Activated B cell treated with CpG ODN at 0.5 μM for 24 hours (primary cell): ENCODE measurements at regions not wholly inside any gene's neighbourhood (a gene's known extent, or its start where the extent isn't known, plus 50 kb on each side); places are given as distances from the start of the nearest gene placed in this dataset.

Experiments
- ATAC-seq: fragments of 200-7000 bp; cut with Tn5 transposase; one replicate; pipeline ENCODE4 v1.10.0; 2021; ENCODE audit warnings: low read depth, mild to moderate bottlenecking, moderate library complexity
- CTCF ChIA-PET: fragments of 350-600 bp; sonication (Branson Sonifier 250); formaldehyde crosslinking; loops from one replicate; lab custom pipeline; 2021; ENCODE audit warnings: antibody characterized with exemption; lab: Charles Lee
- POLR2A ChIA-PET: fragments of 350-600 bp; sonication (Branson Sonifier 250); formaldehyde crosslinking; loops from one replicate; lab custom pipeline; 2021; ENCODE audit warnings: antibody characterized with exemption; lab: Charles Lee
- DNase-seq: peaks from one replicate; pipeline ENCODE4 v3.0.0; 2022
- H3K27ac Mint-ChIP-seq: one replicate; pipeline ENCODE4 v1.8.0; 2020; ENCODE audit warnings: mixed read lengths
- H3K27me3 Mint-ChIP-seq: one replicate; pipeline ENCODE4 v1.8.0; 2021; ENCODE audit warnings: mixed read lengths
- H3K36me3 Mint-ChIP-seq: one replicate; pipeline ENCODE4 v1.8.0; 2021; ENCODE audit warnings: low read depth, mixed read lengths
- H3K4me1 Mint-ChIP-seq: one replicate; pipeline ENCODE4 v1.8.0; 2021; ENCODE audit warnings: mixed read lengths
- H3K4me3 Mint-ChIP-seq: one replicate; pipeline ENCODE4 v1.8.0; 2020; ENCODE audit warnings: mild to moderate bottlenecking, mixed read lengths
- H3K9me3 Mint-ChIP-seq: one replicate; pipeline ENCODE4 v1.8.0; 2020; ENCODE audit warnings: mixed read lengths
- intact Hi-C: fragments of 100-400 bp; cut with micrococcal nuclease; formaldehyde crosslinking; loops from one replicate; pipeline ENCODE4 v1.15.1; 2024
- TF ChIP-seq, protein P1 (sequence below): fragments of 200-600 bp; IDR thresholded peaks from one replicate; pipeline ENCODE4 v1.8.0; 2022; ENCODE audit warnings: antibody characterized with exemption, mild to moderate bottlenecking

DNA sequence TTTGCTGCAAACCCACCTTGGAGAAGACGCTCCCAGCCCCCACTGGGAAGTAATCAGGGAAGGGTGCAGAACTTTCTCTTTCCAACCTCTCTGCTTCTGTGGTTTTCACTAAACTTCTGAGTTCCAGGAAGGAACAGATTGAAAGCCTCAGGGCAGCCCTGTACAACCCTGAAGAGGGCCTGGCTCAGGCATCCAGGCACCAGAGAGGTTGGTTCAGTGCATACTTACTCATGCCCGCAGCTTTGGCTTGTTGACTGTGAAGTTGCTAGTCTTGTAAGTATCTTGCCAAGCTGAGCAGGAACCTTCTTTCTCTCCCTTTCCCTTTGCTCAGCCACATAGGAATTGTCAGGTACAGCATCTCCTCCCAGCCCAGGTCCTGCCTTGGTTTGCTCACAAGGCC is 272.2 kb upstream of the FOXQ1 start:
- H3K27me3 Mint-ChIP-seq, result peaks cover 13% of the 10 kb centered on the region
- TF ChIP-seq, protein P1, sequence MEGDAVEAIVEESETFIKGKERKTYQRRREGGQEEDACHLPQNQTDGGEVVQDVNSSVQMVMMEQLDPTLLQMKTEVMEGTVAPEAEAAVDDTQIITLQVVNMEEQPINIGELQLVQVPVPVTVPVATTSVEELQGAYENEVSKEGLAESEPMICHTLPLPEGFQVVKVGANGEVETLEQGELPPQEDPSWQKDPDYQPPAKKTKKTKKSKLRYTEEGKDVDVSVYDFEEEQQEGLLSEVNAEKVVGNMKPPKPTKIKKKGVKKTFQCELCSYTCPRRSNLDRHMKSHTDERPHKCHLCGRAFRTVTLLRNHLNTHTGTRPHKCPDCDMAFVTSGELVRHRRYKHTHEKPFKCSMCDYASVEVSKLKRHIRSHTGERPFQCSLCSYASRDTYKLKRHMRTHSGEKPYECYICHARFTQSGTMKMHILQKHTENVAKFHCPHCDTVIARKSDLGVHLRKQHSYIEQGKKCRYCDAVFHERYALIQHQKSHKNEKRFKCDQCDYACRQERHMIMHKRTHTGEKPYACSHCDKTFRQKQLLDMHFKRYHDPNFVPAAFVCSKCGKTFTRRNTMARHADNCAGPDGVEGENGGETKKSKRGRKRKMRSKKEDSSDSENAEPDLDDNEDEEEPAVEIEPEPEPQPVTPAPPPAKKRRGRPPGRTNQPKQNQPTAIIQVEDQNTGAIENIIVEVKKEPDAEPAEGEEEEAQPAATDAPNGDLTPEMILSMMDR, result no peak

GRCh38 chr6:1039191-1039590 is 272.7 kb upstream of the FOXQ1 start:
- Mint-ChIP-seq H3K4me1 (no peaks in the 10 kb centered on the region), H3K9me3 (no peaks in the 10 kb centered on the region), H3K36me3 (no peaks in the 10 kb centered on the region), H3K27me3 (peaks cover 13% of the 10 kb centered on the region), H3K4me3 (no peak overlapping the region), H3K27ac (no peak overlapping the region)
- no peak for DNase-seq
- POLR2A ChIA-PET, result no interaction called here
- no peak for ATAC-seq
- TF ChIP-seq, protein P1, result no peak
- CTCF ChIA-PET, result no interaction called here
- intact Hi-C loops, result no loop called here

More for the DNA sequence above, 272.2 kb upstream of the FOXQ1 start:
- Mint-ChIP-seq H3K36me3 (no peaks in the 10 kb centered on the region), H3K4me1 (no peaks in the 10 kb centered on the region), H3K4me3 (no peak overlapping the region), H3K9me3 (no peaks in the 10 kb centered on the region), H3K27ac (no peak overlapping the region)
- no peak for DNase-seq
- intact Hi-C loops, result no loop called here
- no peak for ATAC-seq
- CTCF ChIA-PET, result no interaction called here
- POLR2A ChIA-PET, result no interaction called here

GRCh38 chr6:1037430-1038202 is 274.3 kb upstream of the FOXQ1 start:
- no peaks in the 10 kb centered on the region for H3K4me1 Mint-ChIP-seq
- DNase-seq, result no peak
- H3K27ac Mint-ChIP-seq, result no peak overlapping the region
- intact Hi-C loops, result no loop called here
- ChIA-PET CTCF (no interaction called here), POLR2A (no interaction called here)
- peaks cover 6% of the 10 kb centered on the region for H3K27me3 Mint-ChIP-seq
- H3K9me3 Mint-ChIP-seq, result peaks cover 2% of the 10 kb centered on the region
- H3K36me3 Mint-ChIP-seq, result no peaks in the 10 kb centered on the region
- H3K4me3 Mint-ChIP-seq, result no peak overlapping the region
- no peak for ATAC-seq
- TF ChIP-seq, protein P1, result no peak

DNA sequence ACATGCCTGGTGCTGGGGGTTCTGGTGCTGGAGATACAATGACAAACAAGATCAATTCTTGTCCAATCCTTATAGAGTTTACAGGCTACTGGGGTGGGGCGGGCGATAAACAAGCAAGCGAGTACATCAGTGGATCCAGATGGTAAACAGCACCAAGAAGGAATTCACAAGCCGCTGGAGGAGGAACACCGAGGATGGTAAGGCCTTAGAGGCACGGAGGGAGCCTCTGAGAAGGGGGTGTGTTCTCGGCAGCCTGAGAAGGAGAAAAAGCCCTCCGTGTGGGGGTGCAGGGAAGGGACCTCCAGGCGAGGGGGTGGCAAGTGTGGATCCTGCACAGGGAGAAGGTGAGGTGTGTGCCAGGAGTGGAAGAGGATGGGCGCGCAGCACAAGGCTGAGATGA is 276.5 kb upstream of the FOXQ1 start:
- Mint-ChIP-seq H3K9me3 (peaks cover 5% of the 10 kb centered on the region), H3K36me3 (no peaks in the 10 kb centered on the region), H3K4me3 (no peak overlapping the region), H3K4me1 (no peaks in the 10 kb centered on the region), H3K27ac (no peak overlapping the region), H3K27me3 (peaks cover 6% of the 10 kb centered on the region)
- ATAC-seq (no peak), DNase-seq (no peak)
- TF ChIP-seq, protein P1, result no peak
- CTCF ChIA-PET, result no interaction called here
- POLR2A ChIA-PET, result no interaction called here
- intact Hi-C loops, result no loop called here

DNA sequence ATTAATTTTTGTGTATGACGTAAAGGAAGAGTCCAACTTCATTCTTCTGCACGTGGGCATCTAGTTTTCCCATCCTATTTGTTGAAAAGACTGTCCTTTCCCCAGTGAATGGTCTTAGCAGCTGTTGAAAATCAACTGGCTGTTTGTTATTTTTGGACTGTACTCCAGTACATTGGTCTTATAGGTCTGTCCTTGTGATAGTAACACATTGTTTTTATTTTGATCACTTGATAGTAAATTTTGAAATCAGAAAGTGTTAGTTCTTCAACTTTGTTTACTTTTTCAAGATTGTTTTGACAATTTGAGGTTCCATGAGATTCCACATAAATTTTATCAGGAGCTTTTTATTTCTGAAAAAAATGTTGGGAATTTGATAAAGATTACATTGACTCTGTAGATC is 280.2 kb upstream of the FOXQ1 start:
- intact Hi-C loops, result no loop called here
- no peak overlapping the region for H3K27ac Mint-ChIP-seq

More for the DNA sequence above, 280.2 kb upstream of the FOXQ1 start:
- CTCF ChIA-PET, result no interaction called here
- Mint-ChIP-seq H3K9me3 (peaks cover 5% of the 10 kb centered on the region), H3K4me3 (no peak overlapping the region), H3K36me3 (no peaks in the 10 kb centered on the region), H3K4me1 (no peaks in the 10 kb centered on the region), H3K27me3 (peaks cover 7% of the 10 kb centered on the region)
- DNase-seq, result no peak
- ATAC-seq, result no peak
- TF ChIP-seq, protein P1, result no peak
- POLR2A ChIA-PET, result no interaction called here
